ENCODE measurements at regions not wholly inside any gene's neighbourhood (a gene's known extent, or its start where the extent isn't known, plus 50 kb on each side); places are given as distances from the start of the nearest gene placed in this dataset.

DNA sequence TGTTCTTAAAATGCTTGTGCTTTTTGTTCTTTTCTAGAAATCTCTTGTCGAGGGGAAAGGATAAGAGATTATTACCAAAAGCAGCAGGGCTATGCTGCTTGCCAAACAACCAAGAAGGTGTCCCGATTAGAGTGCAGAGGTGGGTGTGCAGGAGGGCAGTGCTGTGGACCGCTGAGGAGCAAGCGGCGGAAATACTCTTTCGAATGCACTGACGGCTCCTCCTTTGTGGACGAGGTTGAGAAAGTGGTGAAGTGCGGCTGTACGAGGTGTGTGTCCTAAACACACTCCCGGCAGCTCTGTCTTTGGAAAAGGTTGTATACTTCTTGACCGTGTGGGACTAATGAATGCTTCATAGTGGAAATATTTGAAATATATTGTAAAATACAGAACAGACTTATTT, 81.5 kb upstream of the PACRGL start:
- TF ChIP-seq, protein P1, sequence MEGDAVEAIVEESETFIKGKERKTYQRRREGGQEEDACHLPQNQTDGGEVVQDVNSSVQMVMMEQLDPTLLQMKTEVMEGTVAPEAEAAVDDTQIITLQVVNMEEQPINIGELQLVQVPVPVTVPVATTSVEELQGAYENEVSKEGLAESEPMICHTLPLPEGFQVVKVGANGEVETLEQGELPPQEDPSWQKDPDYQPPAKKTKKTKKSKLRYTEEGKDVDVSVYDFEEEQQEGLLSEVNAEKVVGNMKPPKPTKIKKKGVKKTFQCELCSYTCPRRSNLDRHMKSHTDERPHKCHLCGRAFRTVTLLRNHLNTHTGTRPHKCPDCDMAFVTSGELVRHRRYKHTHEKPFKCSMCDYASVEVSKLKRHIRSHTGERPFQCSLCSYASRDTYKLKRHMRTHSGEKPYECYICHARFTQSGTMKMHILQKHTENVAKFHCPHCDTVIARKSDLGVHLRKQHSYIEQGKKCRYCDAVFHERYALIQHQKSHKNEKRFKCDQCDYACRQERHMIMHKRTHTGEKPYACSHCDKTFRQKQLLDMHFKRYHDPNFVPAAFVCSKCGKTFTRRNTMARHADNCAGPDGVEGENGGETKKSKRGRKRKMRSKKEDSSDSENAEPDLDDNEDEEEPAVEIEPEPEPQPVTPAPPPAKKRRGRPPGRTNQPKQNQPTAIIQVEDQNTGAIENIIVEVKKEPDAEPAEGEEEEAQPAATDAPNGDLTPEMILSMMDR (IDR thresholded peaks at IDR 0.05), result no peak
- no peak for TF ChIP-seq POLR2A (IDR thresholded peaks at IDR 0.05)
